HG03135 (cell line): ENCODE measurements at regions not wholly inside any gene's neighbourhood (a gene's known extent, or its start where the extent isn't known, plus 50 kb on each side); places are given as distances from the start of the nearest gene placed in this dataset.

Experiments
- ATAC-seq: cut with Tn5 transposase; IDR thresholded peaks from one replicate; pipeline ENCODE4 v1.9.1; 2021; ENCODE audit warnings: mild to moderate bottlenecking, moderate library complexity; ENCODE audit not compliant: unreplicated experiment

DNA sequence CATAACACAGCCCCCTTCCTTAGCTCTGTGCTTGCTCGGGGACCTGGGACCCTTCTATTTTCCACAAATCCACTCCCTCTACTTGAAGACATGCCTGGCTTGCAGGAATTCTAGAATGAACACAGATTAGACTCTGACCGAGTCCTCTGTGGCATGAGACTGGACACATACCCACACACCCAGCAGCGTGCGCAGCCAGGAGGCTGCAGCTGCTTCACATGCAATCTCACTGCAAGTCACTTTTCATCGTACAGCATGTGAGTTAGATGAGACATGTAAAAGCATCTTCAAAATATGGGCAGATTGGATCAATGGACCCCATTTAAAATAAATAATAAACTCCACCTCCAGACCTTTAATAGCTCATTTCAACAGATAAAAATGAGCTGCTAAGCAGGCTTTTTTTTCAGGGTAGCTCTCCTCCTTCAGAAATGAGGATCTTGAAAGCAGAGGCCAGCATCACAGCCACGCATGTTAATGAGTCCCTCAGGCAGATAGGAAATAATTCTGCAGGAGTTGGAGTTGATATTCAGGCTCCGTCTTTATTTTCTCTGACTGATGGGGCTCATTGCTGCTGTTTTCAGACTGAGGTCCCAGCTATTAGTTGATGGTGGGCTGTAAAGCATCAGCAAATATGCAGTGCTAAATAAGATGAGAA is 215.1 kb upstream of the GGTLC1 start:
- no peak for ATAC-seq

DNA sequence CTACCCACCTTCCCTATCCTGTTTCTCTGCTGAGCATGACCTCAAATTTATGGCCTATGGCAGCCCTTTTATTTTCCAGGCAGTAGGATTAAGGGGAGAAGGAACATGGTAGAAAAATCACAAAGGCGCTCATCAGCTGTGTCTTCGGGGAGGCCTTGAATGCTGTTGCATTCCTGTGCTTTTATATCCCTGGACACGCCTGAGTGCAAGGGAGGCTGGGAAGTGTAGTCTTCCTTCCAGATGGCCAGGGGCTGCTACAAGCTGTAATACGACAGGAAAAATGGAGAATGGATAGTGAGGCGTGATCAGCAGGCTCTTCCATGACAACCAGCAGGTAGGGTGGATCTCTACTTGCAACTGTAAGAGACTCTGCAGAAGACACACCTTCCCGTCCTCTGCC is 210.9 kb upstream of the GGTLC1 start:
- ATAC-seq: no peak

DNA sequence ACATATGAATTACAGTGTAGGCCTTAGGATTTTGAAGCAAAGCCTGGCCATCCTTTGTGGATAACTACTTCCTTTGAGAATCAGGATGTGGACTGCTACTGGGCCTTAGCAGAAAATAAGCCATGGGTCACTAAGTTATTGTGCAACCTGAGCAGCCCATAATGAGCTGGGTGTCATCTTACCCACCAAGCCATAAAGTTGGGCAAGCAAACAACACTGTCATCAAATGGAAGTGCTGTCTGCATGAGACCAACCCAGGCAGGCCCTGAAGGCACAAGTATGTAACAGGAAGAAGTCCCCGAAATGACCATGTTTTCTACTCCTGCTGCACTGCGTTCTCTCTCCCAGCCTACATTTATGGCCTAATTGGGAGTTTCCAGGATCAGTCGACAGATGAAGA is 205.6 kb upstream of the GGTLC1 start:
- no peak for ATAC-seq

DNA sequence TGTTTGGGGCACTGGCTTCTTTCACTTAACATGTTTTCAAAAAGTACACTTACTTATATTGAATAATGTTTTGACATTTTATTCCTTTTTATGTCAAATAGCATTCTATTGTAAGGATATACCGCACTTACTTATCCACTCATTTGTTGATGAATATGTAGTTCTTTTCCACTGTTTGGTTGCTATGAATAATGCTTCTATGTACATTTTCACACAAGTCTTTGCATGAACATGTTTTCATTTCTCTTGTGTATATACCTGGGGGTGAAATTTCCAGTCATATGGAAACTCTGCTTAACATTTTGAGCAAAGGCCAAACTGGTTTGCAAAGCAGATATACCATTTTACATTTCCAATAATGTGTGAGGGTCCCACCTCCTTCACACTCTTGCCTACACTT is 202.3 kb upstream of the GGTLC1 start:
- ATAC-seq: no peak

DNA sequence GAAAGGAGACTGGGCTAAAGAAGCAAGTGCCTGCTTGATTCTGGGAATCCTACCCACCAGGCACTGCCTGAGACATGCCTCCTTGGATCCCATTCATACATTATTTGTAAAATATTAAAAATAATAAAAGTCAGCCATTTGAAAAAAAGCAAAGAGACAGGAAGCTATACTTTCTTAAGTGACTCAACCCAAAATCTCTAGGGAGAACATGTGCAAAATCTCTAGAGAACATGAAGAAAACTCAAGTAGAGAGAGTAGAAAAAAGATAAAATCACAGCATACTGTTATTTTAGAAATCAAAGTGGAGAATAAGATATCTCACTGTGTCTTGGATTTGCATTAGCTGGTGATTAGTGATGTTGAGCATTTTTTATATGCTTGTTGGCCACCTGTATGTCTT is 197.2 kb upstream of the GGTLC1 start:
- no peak for ATAC-seq

DNA sequence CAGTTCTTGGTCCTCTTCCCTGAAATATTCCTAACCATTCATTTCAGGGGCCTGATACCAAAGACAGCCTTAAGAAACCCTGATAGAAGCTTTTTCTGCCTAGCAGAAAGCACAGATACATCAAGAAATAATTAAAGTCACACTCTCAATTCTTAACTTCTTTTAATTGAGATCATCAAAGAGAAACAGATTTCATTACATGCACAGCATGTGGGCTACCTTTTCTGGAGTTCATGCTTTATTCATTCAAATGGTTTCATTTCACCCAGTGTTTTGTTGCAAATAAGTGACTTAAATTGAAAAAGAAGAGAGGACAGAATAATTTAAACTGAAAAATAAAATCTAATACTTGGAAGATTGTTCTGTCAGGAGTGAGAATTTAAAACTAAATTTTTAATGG is 192.6 kb upstream of the GGTLC1 start:
- no peak for ATAC-seq

DNA sequence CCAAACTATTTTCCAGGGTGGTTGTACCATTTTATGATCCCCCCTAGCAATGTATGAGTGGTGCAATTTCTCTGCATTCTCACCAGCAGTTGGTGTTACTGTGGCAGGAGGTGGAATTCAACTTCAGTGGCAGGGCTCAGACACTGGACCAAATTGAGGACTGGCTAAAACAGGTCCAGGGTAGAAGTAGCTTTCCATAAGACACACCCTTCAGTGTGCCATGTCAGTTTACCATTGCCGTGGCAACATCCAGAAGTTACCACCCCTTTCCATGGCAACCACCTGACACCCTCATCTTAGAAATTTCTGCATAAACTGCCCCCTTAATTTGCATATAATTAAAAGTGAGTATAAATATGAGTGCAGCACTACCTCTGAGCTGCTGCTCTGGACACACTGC is 180.7 kb upstream of the GGTLC1 start:
- ATAC-seq: no peak

DNA sequence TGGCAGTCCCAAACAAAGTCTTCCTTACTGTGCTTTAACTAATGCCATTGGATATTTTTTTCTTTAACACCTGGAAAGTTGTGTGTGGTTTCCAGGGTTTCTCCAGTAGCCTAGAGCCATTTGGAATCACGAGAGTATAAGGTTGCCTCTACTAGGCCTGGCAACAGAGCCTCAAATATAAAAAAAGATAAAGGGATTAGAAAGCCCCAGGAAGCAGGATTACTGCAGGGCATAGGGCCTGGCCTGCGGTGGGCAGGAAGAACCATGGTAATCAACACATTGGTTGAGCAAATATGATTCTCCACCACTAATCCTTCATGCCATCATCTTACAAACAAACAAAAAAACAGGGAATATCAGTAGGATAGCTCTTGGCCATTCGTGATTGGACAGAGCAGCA is 177.8 kb upstream of the GGTLC1 start:
- no peak for ATAC-seq

DNA sequence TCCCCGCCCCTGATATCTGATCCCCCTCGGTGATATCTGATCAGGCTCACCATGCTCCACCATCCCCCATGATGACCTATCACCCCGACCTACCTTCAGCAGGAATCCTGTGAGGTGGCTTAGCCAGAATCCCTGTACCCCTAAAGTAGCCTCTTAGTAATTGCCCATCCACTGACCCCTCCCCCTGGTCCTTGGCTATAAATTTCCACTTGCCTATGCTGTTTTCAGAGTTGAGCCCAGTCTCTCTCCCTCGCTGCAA is 177.5 kb upstream of the GGTLC1 start:
- ATAC-seq: no peak

DNA sequence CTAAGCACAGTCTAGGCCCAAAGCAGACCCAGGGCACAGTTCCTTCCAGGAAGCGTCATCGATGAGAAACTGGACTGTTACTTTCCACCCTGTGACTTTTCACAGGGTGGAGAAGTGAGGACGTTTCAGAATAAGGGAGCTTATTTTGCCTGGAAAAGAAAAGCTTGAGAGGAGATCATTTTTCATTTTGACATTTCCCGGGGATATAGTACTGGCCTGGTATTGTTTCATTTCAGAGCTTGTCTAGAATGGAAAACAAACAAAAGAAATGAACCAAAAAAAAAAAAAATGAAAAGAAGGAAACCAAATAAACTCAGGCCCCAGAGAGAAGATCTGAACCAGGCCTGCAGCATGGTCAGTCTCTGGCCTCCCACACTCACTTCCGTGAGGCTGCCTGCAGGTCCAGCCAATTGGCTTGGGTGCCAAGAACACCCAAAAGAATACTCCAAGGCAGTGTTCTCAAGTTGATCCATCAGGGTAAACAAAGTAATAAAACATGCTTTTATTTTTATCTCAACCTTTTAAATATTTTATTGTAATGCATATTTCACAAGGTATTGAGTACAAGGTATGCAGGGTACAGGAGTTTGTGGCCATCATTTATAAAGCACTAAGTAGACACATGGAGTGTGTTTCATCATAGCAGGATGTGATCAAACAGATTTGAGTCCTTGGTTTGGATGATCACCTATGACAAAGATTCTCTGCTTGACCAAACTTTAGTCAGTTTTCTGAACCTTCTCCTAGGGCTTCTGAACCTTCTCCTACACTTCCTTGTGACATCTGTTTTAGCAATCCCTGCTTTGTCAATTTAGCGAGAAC is 176.9 kb upstream of the GGTLC1 start:
- ATAC-seq: no peak

DNA sequence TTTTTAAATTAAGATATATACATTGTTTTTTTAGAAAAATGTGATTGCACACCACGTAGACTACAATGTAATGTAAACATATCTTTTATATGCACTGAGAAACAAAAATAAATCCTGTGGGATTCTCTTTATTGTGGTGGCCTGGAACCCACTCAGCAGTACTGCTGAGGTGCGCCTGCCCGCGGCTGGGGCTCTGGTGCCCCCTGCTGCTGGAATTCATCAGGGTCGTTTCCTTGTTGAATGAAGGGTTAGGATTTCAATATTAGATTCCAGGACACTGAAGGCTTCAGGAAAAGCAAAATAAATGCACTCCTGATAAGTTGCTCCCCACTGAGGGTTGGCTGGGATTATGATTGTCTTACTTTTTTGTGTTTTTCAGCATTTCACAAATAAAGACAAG is 175.8 kb upstream of the GGTLC1 start:
- no peak for ATAC-seq

DNA sequence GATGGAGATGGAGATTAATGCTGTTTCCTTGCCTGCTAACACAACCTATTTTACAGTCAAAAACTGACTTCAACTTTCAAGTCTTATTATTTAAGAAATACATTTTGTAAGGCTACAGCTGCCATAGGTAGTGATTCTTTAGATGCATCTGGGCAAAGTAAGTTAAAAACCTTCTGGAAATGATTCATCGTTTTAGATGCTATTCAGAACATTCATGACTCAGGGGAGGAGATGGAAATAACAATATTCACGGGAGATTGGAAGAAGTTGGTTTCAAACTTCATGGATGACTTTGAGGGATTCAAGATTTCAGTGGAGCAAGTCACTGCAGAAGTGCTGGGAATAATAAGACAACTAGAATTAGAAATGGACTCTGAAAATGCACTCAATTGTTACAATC is 174.9 kb upstream of the GGTLC1 start:
- ATAC-seq: no peak

DNA sequence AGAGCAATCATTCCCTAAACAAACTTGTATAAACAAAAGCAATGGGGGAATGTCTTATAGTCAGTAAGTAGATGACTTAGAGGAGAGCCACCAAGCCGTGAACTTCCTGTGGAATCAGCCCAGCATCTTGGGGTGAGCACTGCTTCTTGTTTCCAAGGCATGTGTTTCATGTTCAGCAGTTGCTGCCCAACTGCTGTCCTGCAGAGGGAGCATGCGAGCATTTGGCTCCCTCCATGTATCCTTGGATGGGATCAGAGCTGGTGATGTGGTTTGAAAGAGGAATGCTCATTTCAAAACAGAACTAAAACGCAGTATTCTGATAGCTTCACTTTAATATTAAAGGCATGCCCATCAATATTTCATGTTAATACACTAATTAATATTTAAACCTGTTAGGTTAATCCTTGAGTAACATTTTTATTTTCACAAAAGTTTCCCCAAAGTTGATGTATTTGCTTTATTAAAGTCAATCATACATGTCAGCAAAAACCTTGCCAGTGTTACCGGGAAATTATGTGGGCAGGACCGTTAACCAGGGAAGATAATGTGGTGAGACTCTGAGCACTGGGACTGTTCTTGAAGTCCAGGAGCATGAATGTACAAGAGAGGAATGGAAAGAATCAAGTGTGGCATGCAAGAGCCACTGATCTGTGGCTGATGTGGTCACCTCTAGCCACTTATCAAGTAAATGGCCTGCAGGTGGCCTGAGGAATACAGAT is 172.1 kb upstream of the GGTLC1 start:
- no peak for ATAC-seq

DNA sequence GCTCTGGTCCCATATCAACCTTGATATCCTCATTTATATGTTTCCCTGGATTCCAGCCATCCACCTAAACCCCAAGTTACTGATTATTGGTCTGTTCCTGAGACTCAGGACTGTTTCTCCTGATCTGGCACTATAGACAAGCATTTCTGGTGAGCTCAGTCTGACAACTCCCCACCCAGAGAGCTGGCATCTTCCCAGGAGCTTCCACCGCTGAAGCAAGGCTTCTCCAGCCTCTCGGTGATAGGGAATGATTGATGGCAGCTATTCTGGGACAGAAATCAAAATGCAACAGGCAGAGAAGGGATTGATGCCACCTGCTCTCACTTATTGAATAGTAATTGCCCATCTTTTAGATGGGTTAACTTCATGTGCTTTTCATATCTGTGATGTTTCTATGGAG is 169.7 kb upstream of the GGTLC1 start:
- ATAC-seq: no peak

DNA sequence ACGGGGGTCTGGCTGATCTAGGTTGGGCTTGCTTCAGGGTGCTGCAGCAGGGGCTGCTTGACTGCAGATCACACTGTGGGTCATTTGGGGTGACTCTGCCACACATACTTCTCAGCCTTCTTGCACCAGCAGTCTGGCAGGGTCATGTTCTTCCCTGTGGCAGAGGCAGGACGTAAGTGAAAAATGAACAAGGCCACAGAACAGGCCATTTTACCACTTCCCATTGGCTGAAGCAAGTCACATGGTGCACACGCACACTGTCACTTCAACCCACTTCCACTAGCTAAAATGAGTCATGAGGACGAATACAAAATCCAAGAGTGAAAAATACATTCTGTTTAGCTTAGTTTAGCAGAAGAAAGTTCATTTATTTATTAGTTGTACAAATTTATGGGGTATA is 168.6 kb upstream of the GGTLC1 start:
- ATAC-seq: no peak

DNA sequence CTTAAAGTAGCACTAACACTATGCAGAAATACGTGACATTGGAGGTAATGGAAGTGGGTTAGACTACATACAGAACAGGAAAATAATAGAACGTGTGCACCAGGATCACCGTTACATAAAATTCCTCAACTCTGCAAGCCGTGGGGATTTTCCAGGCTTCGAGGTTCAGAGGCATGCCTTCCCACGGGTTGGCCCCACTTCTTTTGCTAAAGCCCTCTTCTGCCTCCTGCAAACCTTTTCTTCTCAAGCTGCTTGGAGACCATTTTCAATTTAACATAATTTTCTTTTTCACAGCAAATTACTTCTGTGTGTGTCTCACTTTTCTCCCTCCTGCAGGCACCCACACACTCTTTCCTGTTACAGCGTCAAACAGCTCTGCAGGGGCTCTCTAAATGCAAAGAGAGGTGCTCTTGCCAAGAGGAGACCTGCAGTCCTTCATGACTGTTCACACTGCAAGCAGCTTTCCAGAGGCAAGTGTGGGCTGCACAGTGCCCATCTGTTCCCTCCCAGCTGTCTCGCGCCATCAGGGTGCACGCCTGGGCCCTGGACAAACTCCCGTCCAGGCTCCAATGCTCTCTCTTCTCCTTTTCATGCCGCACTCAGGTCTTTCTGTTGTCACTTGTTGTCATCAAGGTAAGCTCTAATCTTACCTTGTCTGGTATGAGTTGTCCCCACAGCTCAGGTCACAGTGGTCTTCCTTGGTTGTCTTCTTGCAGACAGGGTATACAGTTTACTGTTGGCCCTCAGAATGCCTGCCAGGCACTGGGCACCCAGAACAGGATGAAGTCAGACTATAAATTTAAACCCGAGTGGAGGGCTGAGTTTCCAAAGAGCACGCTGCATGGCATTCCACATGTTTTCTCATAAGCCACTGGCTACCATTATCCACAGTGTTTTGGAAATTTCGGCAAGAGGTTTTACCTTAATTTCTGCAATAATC is 164.8 kb upstream of the GGTLC1 start:
- no peak for ATAC-seq

DNA sequence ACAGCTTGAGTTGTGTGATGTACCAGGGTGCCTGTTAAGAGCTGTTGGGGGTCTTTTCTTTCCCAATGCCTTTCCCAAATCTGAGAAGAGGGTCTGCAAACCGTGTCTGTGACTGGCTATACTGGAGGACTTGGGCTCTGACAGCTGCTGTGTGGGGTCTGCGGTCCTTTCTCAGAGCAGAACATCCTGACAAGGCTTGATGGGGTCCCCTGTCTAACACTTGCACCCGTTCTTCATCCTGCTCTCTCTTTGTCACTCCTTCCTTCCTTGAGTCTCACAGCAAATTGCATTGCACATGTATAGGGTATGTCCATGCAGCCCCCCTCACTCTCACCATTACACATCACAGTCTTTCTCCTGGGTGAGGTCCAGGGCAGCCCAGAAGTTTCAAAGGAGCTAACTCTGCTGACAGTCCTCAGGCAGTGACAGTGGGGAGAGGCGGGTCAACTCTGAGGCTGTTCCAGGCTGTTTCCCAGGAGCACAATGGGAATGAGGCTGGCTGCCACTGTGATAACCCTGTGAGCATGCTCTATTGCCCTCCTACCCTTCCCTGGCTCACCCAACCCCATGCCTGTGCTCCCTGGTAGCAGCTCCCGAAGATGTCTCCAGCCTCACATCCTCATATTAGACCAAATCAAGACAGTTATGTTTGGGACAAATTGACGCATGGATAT is 163.2 kb upstream of the GGTLC1 start:
- no peak for ATAC-seq

DNA sequence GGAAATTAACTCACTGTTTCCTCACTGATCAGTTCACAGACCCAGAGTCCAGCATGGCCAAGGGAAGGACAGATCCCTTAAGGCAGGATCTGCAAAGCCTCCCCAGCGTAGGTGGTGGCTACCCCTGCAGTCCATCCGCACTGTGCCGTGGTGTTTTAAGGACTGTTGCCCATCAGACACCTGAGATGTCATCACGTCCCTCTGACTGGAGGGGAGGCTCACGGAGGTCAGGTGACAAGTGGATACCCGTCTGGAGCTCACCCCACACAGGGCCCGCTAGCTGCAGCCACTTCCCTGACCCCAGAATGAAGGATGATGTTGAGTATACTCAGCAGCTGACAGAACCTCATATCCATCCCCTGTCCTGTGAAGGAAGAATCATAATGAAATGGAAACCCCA is 161.8 kb upstream of the GGTLC1 start:
- no peak for ATAC-seq

DNA sequence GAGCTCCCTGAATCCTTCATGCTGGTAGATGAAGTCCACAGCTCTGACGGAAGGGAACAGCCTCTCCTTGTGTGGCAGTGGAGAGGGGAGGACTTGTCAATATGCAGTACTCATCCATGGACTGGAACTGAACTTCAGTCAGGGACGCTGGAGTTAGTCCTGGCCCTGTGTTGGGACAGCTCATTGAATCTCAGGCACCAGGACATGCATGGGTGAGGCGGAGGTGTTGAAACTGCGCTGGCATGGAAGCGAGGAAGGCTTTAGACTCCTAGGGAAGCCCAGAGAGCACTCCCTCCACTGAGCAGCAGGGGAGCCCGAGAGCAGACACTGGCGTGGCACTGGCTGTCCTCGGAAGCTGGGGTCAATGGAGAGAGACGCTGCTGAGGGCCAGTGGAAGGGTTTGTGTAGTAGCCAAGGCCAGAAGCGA is 161.3 kb upstream of the GGTLC1 start:
- no peak for ATAC-seq

DNA sequence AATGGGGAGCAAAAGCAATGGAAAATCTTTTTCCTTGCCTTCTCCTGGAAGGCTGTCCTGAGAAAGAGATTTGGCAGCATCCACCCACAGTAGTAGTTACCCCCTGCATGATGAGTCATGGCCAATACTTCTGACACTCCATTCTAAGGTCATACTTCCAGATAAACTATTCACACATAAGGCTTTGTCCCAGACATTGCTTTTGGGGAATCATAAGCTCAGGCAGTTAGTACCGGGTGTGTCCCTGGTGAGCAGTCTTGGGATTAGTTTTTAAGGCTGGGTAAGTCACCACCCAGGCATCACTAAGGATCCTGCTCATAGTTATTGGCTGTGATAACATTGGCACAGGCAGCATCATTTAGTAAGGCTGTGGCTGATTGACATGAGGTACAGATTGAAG is 160.6 kb upstream of the GGTLC1 start:
- no peak for ATAC-seq

DNA sequence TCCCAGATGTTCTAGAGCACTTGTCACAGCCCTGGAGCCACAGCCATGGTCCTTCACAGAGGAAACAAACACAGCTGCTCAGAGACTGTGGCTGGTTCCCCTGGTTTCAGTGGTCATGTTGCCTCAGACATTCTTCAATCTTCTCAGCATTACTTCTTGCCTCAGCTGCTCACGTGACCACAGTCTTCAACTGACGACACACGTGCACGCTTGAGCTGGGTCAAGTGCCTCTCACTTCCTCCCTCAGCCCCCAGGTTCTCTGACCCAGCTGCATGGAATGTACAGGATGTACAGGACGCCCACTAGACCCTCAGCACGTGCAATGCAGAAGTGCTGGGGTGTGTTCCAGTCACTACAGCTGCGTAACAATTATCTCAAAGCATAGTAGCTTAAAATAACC is 159.8 kb upstream of the GGTLC1 start:
- ATAC-seq: peak; percentile 78
